Breast epithelium (tissue), 3 donors: ENCODE measurements at regions not wholly inside any gene's neighbourhood (a gene's known extent, or its start where the extent isn't known, plus 50 kb on each side); places are given as distances from the start of the nearest gene placed in this dataset.

Source experiments
- POLR2A ChIP-seq: fragments of 450-650 bp; IDR thresholded peaks from one replicate; pipeline ENCODE4 v1.6.1; 2016; ENCODE audit warnings: antibody characterized with exemption, mild to moderate bottlenecking, moderate library complexity
- TF ChIP-seq, protein P1 (sequence below), 3 donors: fragments of 450-650 bp; IDR thresholded peaks; one replicate each; pipeline ENCODE4 v1.5.1; 2016 to 2017; ENCODE audit warnings: antibody characterized with exemption in 3 of 3, mild to moderate bottlenecking in 3 of 3, moderate library complexity in 3 of 3

GRCh38 chr2:230642966-230643365 is 69.7 kb upstream of the CAB39 start:
- TF ChIP-seq POLR2A = no peak
- TF ChIP-seq, protein P1, sequence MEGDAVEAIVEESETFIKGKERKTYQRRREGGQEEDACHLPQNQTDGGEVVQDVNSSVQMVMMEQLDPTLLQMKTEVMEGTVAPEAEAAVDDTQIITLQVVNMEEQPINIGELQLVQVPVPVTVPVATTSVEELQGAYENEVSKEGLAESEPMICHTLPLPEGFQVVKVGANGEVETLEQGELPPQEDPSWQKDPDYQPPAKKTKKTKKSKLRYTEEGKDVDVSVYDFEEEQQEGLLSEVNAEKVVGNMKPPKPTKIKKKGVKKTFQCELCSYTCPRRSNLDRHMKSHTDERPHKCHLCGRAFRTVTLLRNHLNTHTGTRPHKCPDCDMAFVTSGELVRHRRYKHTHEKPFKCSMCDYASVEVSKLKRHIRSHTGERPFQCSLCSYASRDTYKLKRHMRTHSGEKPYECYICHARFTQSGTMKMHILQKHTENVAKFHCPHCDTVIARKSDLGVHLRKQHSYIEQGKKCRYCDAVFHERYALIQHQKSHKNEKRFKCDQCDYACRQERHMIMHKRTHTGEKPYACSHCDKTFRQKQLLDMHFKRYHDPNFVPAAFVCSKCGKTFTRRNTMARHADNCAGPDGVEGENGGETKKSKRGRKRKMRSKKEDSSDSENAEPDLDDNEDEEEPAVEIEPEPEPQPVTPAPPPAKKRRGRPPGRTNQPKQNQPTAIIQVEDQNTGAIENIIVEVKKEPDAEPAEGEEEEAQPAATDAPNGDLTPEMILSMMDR (IDR thresholded peaks at IDR 0.05) = no peak
